Endothelial cell of umbilical vein (primary cell): ENCODE measurements at regions not wholly inside any gene's neighbourhood (a gene's known extent, or its start where the extent isn't known, plus 50 kb on each side); places are given as distances from the start of the nearest gene placed in this dataset.

Experiments used
- BruUV-seq: library from RNA; stranded (reverse); fragments of 400-500 nt; replicated peaks from 2 replicates; lab custom pipeline; 2021; lab: Mats Ljungman, UMichigan
- CTCF ChIA-PET: fragments of 300-600, 350-600 bp; sonication (Branson Sonifier 250); formaldehyde crosslinking; loops from one replicate; lab custom pipeline; 2021; ENCODE audit warnings: antibody characterized with exemption, inconsistent platforms; lab: Charles Lee
- POLR2A ChIA-PET: fragments of 300-600, 350-600 bp; sonication (Branson Sonifier 250); formaldehyde crosslinking; loops from one replicate; lab custom pipeline; 2021; ENCODE audit warnings: antibody characterized with exemption, inconsistent platforms; lab: Charles Lee
- DNase-seq: peaks from one replicate; pipeline ENCODE4 v3.0.0-alpha.2; 2011; ENCODE audit warnings: low read depth, low spot score
- FAIRE-seq: peaks from 2 replicates; lab custom pipeline; 2011; peaks lifted over from hg19 to GRCh38; lab: Jason Lieb, UNC
- H2AFZ ChIP-seq: 2 replicates; pipeline ENCODE4 v1.6.0; 2012; ENCODE audit warnings: low read depth, low read length, control low read depth, inconsistent platforms
- H3K27ac ChIP-seq: 2 replicates; pipeline ENCODE4 v1.5.1; 2011; ENCODE audit warnings: low read depth, mild to moderate bottlenecking, control low read depth, low read length, moderate library complexity; ENCODE audit not compliant: insufficient read depth
- H3K27me3 ChIP-seq, 2 experiments: 2 replicates each; pipeline versions ENCODE4 v1.6.0 to v1.6.1; 2011; ENCODE audit warnings: low read length in 2 of 2, mixed read lengths in 1 of 2; ENCODE audit not compliant: control insufficient read depth in 2 of 2, insufficient read depth in 2 of 2
- H3K36me3 ChIP-seq, 2 experiments: 2 replicates in 1 of 2; 3 replicates in 1 of 2; pipeline ENCODE4 v1.5.1; 2011; ENCODE audit warnings: low read length in 2 of 2, mild to moderate bottlenecking in 1 of 2, moderate library complexity in 1 of 2; ENCODE audit not compliant: control insufficient read depth in 2 of 2, insufficient read depth in 2 of 2; ENCODE audit errors: extremely low read depth in 1 of 2
- H3K4me1 ChIP-seq: 3 replicates; pipeline ENCODE4 v1.5.1; 2011; ENCODE audit warnings: mild to moderate bottlenecking, low read length; ENCODE audit not compliant: control insufficient read depth, insufficient read depth; ENCODE audit errors: extremely low read depth
- H3K4me2 ChIP-seq: 2 replicates; pipeline ENCODE4 v1.6.1; 2011; ENCODE audit warnings: low read length, control low read depth, mixed read lengths; ENCODE audit not compliant: insufficient read depth
- H3K4me3 ChIP-seq, 3 experiments: fragments of 200-600 bp in 1 of 3; sonication (generic), shearing (Covaris generic) in 1 of 3; replicated peaks in 1 of 3; 2 replicates each; pipeline ENCODE4 v1.5.1; 2011 to 2016; ENCODE audit warnings: control low read depth in 3 of 3, low read length in 3 of 3, mild to moderate bottlenecking in 2 of 3, inconsistent platforms in 1 of 3, low read depth in 1 of 3, moderate library complexity in 1 of 3; ENCODE audit not compliant: insufficient read depth in 1 of 3
- H3K79me2 ChIP-seq: 2 replicates; pipeline ENCODE4 v1.6.0; 2012; ENCODE audit warnings: low read length, inconsistent platforms; ENCODE audit not compliant: control insufficient read depth, insufficient read depth
- H3K9ac ChIP-seq: replicated peaks from 2 replicates; pipeline ENCODE3; 2011; ENCODE audit warnings: low read length, control low read depth; ENCODE audit not compliant: insufficient read depth; ENCODE audit errors: extremely low read depth
- H3K9me1 ChIP-seq: replicated peaks from 3 replicates; pipeline ENCODE4 v1.6.0; 2011; ENCODE audit warnings: mild to moderate bottlenecking, low read length; ENCODE audit not compliant: control insufficient read depth, insufficient read depth; ENCODE audit errors: extremely low read depth
- H3K9me3 ChIP-seq: replicated peaks from 2 replicates; pipeline ENCODE4 v1.5.1; 2012; ENCODE audit warnings: low read length, inconsistent platforms; ENCODE audit not compliant: control insufficient read depth, insufficient read depth
- H4K20me1 ChIP-seq: replicated peaks from 2 replicates; pipeline ENCODE3; 2011; ENCODE audit warnings: mild to moderate bottlenecking, low read length; ENCODE audit not compliant: control insufficient read depth, insufficient read depth; ENCODE audit errors: extremely low read depth
- EZH2 ChIP-seq: IDR thresholded peaks from 2 replicates; pipeline ENCODE4 v1.6.1; 2012; ENCODE audit warnings: borderline replicate concordance, low read depth, mild to moderate bottlenecking, moderate library complexity, low read length, inconsistent platforms; ENCODE audit not compliant: severe bottlenecking
- FOS ChIP-seq: IDR thresholded peaks from 2 replicates; pipeline ENCODE4 v1.6.1; 2011; ENCODE audit warnings: mild to moderate bottlenecking, low read length, moderate library complexity, borderline replicate concordance; ENCODE audit not compliant: insufficient read depth
- GATA2 ChIP-seq: IDR thresholded peaks from 2 replicates; pipeline ENCODE4 v1.7.0; 2011; ENCODE audit warnings: low read depth, mild to moderate bottlenecking, moderate library complexity, mixed read lengths, low read length; ENCODE audit not compliant: insufficient read length, insufficient read depth
- JUN ChIP-seq: IDR thresholded peaks from 2 replicates; pipeline ENCODE4 v1.6.1; 2011; ENCODE audit warnings: borderline replicate concordance, low read depth; ENCODE audit not compliant: insufficient read length, insufficient read depth
- MYC ChIP-seq: IDR thresholded peaks from one replicate; pipeline ENCODE4 v1.6.1; 2011; ENCODE audit warnings: mild to moderate bottlenecking, low read depth, low read length
- POLR2A ChIP-seq: IDR thresholded peaks from 2 replicates; pipeline ENCODE4 v1.6.1; 2012; ENCODE audit warnings: low read depth, mild to moderate bottlenecking, control low read depth, low read length
- POLR2AphosphoS5 ChIP-seq: IDR thresholded peaks from 2 replicates; pipeline ENCODE4 v1.6.1; 2012; ENCODE audit warnings: low read depth, mild to moderate bottlenecking, control low read depth, low read length, moderate library complexity; ENCODE audit not compliant: insufficient read depth
- dilution Hi-C: fragments of 300-500 bp; cut with MboI; formaldehyde crosslinking; loops from one replicate; pipeline ENCODE4 v1.15.0; 2019; ENCODE audit warnings: low sequenced_read_pairs; ENCODE audit not compliant: extremely low pct_ligation_motif_present
- intact Hi-C: fragments of 100-400 bp; cut with micrococcal nuclease; formaldehyde crosslinking; loops from one replicate; pipeline ENCODE4 v1.10.0; 2022
- TF ChIP-seq, protein P1 (sequence below): IDR thresholded peaks from 2 replicates; pipeline ENCODE4 v1.6.1; 2011; ENCODE audit not compliant: insufficient read depth, insufficient read length
- TF ChIP-seq, protein P2 (sequence below), 2 donors: IDR thresholded peaks; 1 replicate in 1 of 2; 2 replicates in 1 of 2; pipeline ENCODE4 v1.5.1; 2011; ENCODE audit warnings: low read length in 2 of 2, mild to moderate bottlenecking in 2 of 2, moderate library complexity in 2 of 2, control low read depth in 1 of 2, inconsistent platforms in 1 of 2, low read depth in 1 of 2; ENCODE audit not compliant: insufficient read depth in 1 of 2; ENCODE audit errors: extremely low read depth in 1 of 2

DNA sequence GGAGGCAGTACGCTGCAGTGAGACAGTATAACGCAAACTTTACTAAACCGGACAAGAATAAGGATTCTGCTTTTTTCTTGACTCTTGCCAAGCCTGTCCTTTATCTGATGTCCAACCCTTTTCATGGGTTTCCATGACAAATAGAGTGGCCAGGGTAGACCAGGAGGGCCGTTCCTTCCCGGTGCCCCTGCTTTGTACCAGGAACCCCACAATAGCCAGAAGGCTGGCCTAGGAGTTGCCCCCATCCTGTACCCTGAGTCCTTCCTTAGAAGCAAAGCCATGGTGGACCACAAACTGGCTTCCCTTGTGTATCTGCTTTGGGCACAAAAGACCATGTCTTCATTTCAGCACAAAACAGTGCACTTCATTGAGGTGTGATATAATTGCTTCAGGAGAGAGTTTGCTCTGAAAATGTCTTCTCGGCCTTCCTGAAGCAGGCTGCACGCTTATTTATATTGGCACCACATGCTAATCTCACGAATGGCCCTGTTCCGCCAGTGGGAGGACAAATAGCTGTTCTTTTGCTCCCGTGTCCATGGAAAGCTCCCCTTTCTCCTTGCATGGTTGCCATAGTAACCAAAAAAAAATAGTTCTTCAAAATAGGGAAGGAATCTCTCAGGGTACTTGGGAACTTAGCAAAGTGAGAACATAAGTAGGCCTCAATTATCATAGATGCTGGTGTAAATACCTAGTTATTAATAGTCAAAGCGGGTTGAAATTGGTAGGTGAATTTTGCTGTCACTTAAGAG, 222.1 kb downstream of the ZIC5 start:
- peaks cover 4 to 6% of the 10 kb centered on the region in 2 experiments for H3K27me3 ChIP-seq
- DNase-seq (no peak), FAIRE-seq (no peak)
- ChIA-PET POLR2A (no interaction called here), CTCF (no interaction called here)
- intact Hi-C loops (no loop called here), dilution Hi-C loops (no loop called here)
- no peak overlapping the region for H3K27ac ChIP-seq
- H3K4me1 ChIP-seq, result no peaks in the 10 kb centered on the region
- H3K9me1 ChIP-seq, result no peaks in the 10 kb centered on the region
- no peak for TF ChIP-seq POLR2A
- no peak for TF ChIP-seq JUN
- TF ChIP-seq, protein P1, sequence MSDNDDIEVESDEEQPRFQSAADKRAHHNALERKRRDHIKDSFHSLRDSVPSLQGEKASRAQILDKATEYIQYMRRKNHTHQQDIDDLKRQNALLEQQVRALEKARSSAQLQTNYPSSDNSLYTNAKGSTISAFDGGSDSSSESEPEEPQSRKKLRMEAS, result no peak
- no peak for TF ChIP-seq GATA2
- TF ChIP-seq EZH2, result no peak
- no peak for TF ChIP-seq MYC
- TF ChIP-seq, protein P2, sequence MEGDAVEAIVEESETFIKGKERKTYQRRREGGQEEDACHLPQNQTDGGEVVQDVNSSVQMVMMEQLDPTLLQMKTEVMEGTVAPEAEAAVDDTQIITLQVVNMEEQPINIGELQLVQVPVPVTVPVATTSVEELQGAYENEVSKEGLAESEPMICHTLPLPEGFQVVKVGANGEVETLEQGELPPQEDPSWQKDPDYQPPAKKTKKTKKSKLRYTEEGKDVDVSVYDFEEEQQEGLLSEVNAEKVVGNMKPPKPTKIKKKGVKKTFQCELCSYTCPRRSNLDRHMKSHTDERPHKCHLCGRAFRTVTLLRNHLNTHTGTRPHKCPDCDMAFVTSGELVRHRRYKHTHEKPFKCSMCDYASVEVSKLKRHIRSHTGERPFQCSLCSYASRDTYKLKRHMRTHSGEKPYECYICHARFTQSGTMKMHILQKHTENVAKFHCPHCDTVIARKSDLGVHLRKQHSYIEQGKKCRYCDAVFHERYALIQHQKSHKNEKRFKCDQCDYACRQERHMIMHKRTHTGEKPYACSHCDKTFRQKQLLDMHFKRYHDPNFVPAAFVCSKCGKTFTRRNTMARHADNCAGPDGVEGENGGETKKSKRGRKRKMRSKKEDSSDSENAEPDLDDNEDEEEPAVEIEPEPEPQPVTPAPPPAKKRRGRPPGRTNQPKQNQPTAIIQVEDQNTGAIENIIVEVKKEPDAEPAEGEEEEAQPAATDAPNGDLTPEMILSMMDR (IDR thresholded peaks at IDR 0.05; ENCODE audit: extremely low read depth in 1 of 2, insufficient read depth in 1 of 2, low read depth in 1 of 2, low read length in 2 of 2), result no peak
- TF ChIP-seq POLR2AphosphoS5, result no peak
- TF ChIP-seq FOS, result no peak
- no TSS peak for BruUV-seq
- no peak overlapping the region for H2AFZ ChIP-seq
- H3K79me2 ChIP-seq, result no peaks in the 10 kb centered on the region
- H3K36me3 ChIP-seq, result no peaks in the 10 kb centered on the region
- H3K9me3 ChIP-seq, result no peaks in the 10 kb centered on the region
- no peak overlapping the region for H3K4me2 ChIP-seq
- H4K20me1 ChIP-seq, result no peaks in the 10 kb centered on the region
- H3K4me3 ChIP-seq, result no peak overlapping the region
- no peak overlapping the region for H3K9ac ChIP-seq
